ENCODE measurements at regions not wholly inside any gene's neighbourhood (a gene's known extent, or its start where the extent isn't known, plus 50 kb on each side); places are given as distances from the start of the nearest gene placed in this dataset.
"Not testable (repeated sequence)": the region's sequence is repeated elsewhere in the genome, so short reads cannot be mapped to it uniquely, and the experiment has no call there.

- TF ChIP-seq CTCF, POLR2A (IDR thresholded peaks at IDR 0.05): not testable (repeated sequence)
Measured at GRCh38 chr4:49560131-49560816, 574.2 kb downstream of the CWH43 start.

Data from vagina (tissue), 2 donors.